B cell (primary cell): ENCODE measurements at regions not wholly inside any gene's neighbourhood (a gene's known extent, or its start where the extent isn't known, plus 50 kb on each side); places are given as distances from the start of the nearest gene placed in this dataset.
A peak's percentile ranks its signal among the peaks of the same experiment; 100 is the strongest.

Experiments
- ATAC-seq: fragments of 200-7000 bp; cut with Tn5 transposase; one replicate; pipeline ENCODE4 v1.10.0; 2021; ENCODE audit warnings: low read depth, mild to moderate bottlenecking, moderate number of reproducible peaks, moderate library complexity
- CTCF ChIA-PET: fragments of 350-600 bp; sonication (Branson Sonifier 250); formaldehyde crosslinking; loops from one replicate; lab custom pipeline; 2021; ENCODE audit warnings: antibody characterized with exemption, inconsistent platforms; lab: Charles Lee
- POLR2A ChIA-PET: fragments of 350-600 bp; sonication (Branson Sonifier 250); formaldehyde crosslinking; loops from one replicate; lab custom pipeline; 2021; ENCODE audit warnings: antibody characterized with exemption; lab: Charles Lee
- DNase-seq: peaks from one replicate; pipeline ENCODE4 v3.0.0; 2013
- H2AFZ ChIP-seq: 2 replicates; pipeline ENCODE4 v1.6.1; 2012; ENCODE audit warnings: mild to moderate bottlenecking, low read depth, low read length; ENCODE audit not compliant: insufficient read depth, poor library complexity, severe bottlenecking
- H3K27ac ChIP-seq, 2 donors: 1 replicate in 1 of 2; 2 replicates in 1 of 2; pipeline ENCODE4 v1.5.1; 2012 to 2013; ENCODE audit warnings: low read length in 2 of 2, mild to moderate bottlenecking in 2 of 2, moderate library complexity in 1 of 2
- H3K27me3 ChIP-seq, 4 experiments: fragments of 200-600 bp in 1 of 4; sonication (generic) in 1 of 4; replicated peaks in 1 of 4; 1 replicate in 2 of 4; 2 replicates in 2 of 4; pipeline versions ENCODE4 v1.6.1 to v1.7.0; 2013 to 2016; ENCODE audit warnings: low read length in 3 of 4, mild to moderate bottlenecking in 2 of 4, mixed read lengths in 1 of 4, moderate library complexity in 1 of 4; ENCODE audit not compliant: insufficient read depth in 4 of 4, control insufficient read depth in 3 of 4; ENCODE audit errors: control extremely low read depth in 1 of 4
- H3K36me3 ChIP-seq, 2 experiments: replicated peaks in 1 of 2; 1 replicate in 1 of 2; 2 replicates in 1 of 2; pipeline versions ENCODE4 v1.6.1 to v1.7.1; 2013; ENCODE audit warnings: low read length in 1 of 2; ENCODE audit not compliant: insufficient read depth in 2 of 2, control insufficient read depth in 1 of 2; ENCODE audit errors: control extremely low read depth in 1 of 2, extremely low read depth in 1 of 2
- H3K4me1 ChIP-seq, 2 donors: fragments of 200-600 bp in 1 of 2; sonication (generic) in 1 of 2; 1 replicate in 1 of 2; 2 replicates in 1 of 2; pipeline versions ENCODE4 v1.5.1 to v1.6.1; 2013 to 2017; ENCODE audit warnings: low read length in 2 of 2; ENCODE audit not compliant: control insufficient read depth in 2 of 2, insufficient read depth in 2 of 2
- H3K4me2 ChIP-seq: replicated peaks from 2 replicates; pipeline ENCODE3; 2012; ENCODE audit warnings: mild to moderate bottlenecking, low read depth, low read length; ENCODE audit not compliant: poor library complexity, severe bottlenecking
- H3K4me3 ChIP-seq, 5 experiments: fragments of 200-600 bp in 1 of 5; sonication (generic) in 1 of 5; 1 replicate in 3 of 5; 2 replicates in 2 of 5; pipeline versions ENCODE4 v1.5.1 to v1.7.0; 2011 to 2016; ENCODE audit warnings: low read length in 4 of 5, mild to moderate bottlenecking in 4 of 5, low read depth in 2 of 5, control low read depth in 1 of 5, moderate library complexity in 1 of 5; ENCODE audit not compliant: insufficient read depth in 1 of 5; ENCODE audit errors: control extremely low read depth in 1 of 5, extremely low read depth in 1 of 5
- H3K79me2 ChIP-seq: fragments of 200-600 bp; sonication (generic); one replicate; pipeline ENCODE4 v1.6.0; 2016; ENCODE audit warnings: low read length; ENCODE audit not compliant: control insufficient read depth, insufficient read depth
- H3K9ac ChIP-seq: fragments of 200-600 bp; sonication (generic); 2 replicates; pipeline ENCODE4 v1.6.1; 2017; ENCODE audit warnings: mild to moderate bottlenecking, low read length, moderate library complexity
- H3K9me3 ChIP-seq, 3 donors: one replicate each; pipeline versions ENCODE4 v1.6.1 to v1.7.1; 2013; ENCODE audit warnings: low read length in 2 of 3; ENCODE audit not compliant: control insufficient read depth in 2 of 3, insufficient read depth in 1 of 3; ENCODE audit errors: control extremely low read depth in 1 of 3
- H4K20me1 ChIP-seq: 2 replicates; pipeline ENCODE4 v1.6.0; 2012; ENCODE audit warnings: mild to moderate bottlenecking, low read length; ENCODE audit not compliant: insufficient read depth, control insufficient read depth, poor library complexity, severe bottlenecking
- H3K27ac Mint-ChIP-seq: one replicate; pipeline ENCODE4 v1.8.0; 2021; ENCODE audit warnings: mixed read lengths
- H3K27me3 Mint-ChIP-seq: one replicate; pipeline ENCODE4 v1.8.0; 2021; ENCODE audit warnings: mixed read lengths
- H3K4me1 Mint-ChIP-seq: one replicate; pipeline ENCODE4 v1.8.0; 2021; ENCODE audit warnings: mixed read lengths
- H3K4me3 Mint-ChIP-seq: one replicate; pipeline ENCODE4 v1.8.0; 2021; ENCODE audit warnings: mixed read lengths
- H3K9me3 Mint-ChIP-seq: one replicate; pipeline ENCODE4 v1.8.0; 2022; ENCODE audit warnings: mixed read lengths; ENCODE audit not compliant: insufficient read depth
- CTCF ChIP-seq: fragments of 200-600 bp; IDR thresholded peaks from one replicate; pipeline ENCODE4 v1.8.0; 2022; ENCODE audit warnings: antibody characterized with exemption, mild to moderate bottlenecking
- EZH2 ChIP-seq: IDR thresholded peaks from 2 replicates; pipeline ENCODE4 v1.6.1; 2012; ENCODE audit warnings: borderline replicate concordance, low read depth, mild to moderate bottlenecking, moderate library complexity, low read length; ENCODE audit not compliant: insufficient read depth, poor library complexity, severe bottlenecking
- WGBS: methylation state at CpG from one replicate; pipeline ENCODE4 v1.1.5; 2013; ENCODE audit warnings: missing lambda C conversion rate; ENCODE audit not compliant: insufficient coverage; 5-methylcytosine and 5-hydroxymethylcytosine counted together
- intact Hi-C: fragments of 100-400 bp; cut with micrococcal nuclease; formaldehyde crosslinking; loops from one replicate; pipeline ENCODE4 v1.10.0; 2022

DNA sequence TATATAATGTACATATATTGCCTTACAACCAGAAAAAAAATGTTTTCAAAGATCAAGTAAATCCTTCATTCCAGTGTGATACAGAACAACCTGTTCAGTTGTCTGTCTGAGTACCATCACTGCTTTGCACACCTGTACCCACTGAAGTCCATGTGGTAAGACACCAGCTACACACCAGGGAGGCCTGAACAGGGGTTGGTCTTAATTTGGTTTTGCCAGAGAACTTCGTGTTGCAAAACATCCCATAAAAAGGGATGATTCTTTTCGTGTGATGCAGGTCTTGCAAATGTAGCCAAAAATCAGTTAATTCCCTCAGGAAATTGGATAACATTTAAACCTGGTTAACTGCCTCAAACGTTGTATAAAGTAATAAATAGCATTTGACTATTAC is 73.7 kb upstream of the SLC1A4 start:
- ChIA-PET CTCF (interaction anchor here (0.6 to 13.1 kb wide), 26 partner anchors 9 to 658 kb away, joined by 3 to 360 read pairs (median 4); partner anchors contain the start of genes CEP68, RAB1A and SLC1A4), POLR2A (interaction anchor here (0.9 to 2.3 kb wide), 7 partner anchors 17 to 391 kb away, joined by 3 to 7 read pairs (median 6); no protein-coding TSS in a partner anchor)
- peak overlapping the region; percentile 62 for H3K4me3 Mint-ChIP-seq
- WGBS, result 15% methylated on average over 2 of the region's 3 CpGs
- intact Hi-C loops, result loop anchor here (1.0 to 5.0 kb wide), 3 partner anchors 252 to 390 kb away; no protein-coding TSS in a partner anchor
- ATAC-seq, result peak; percentile 9
- Histone ChIP-seq H3K27me3 (no peaks in the 10 kb centered on the region), H3K9me3 (no peaks in the 10 kb centered on the region), H3K79me2 (peaks cover 26% of the 10 kb centered on the region), H3K4me1 (peaks cover 57 to 68% of the 10 kb centered on the region in 2 donors), H2AFZ (no peak overlapping the region), H4K20me1 (peaks cover 6% of the 10 kb centered on the region), H3K36me3 (peaks cover 0 to 3% of the 10 kb centered on the region in 2 experiments), H3K27ac (peak overlapping the region in 1 of 2 donors; percentile 58), H3K4me2 (peak overlapping the region; percentile 42), H3K9ac (no peak overlapping the region), H3K4me3 (no peak overlapping the region)
- no peaks in the 10 kb centered on the region for H3K27me3 Mint-ChIP-seq
- H3K9me3 Mint-ChIP-seq, result no peaks in the 10 kb centered on the region
- peak overlapping the region; percentile 66 for H3K27ac Mint-ChIP-seq
- DNase-seq, result no peak
- TF ChIP-seq EZH2 (no peak), CTCF (no peak)
- peaks cover 59% of the 10 kb centered on the region for H3K4me1 Mint-ChIP-seq

GRCh38 chr2:64918220-64918886 is 70.8 kb upstream of the SLC1A4 start:
- peaks cover 68% of the 10 kb centered on the region for H3K4me1 Mint-ChIP-seq
- Histone ChIP-seq H3K27me3 (no peaks in the 10 kb centered on the region), H3K79me2 (peaks cover 51% of the 10 kb centered on the region), H2AFZ (peak overlapping the region; percentile 76), H3K4me3 (peak overlapping the region in 4 of 5 experiments; percentile 42 to 78 (median 56)), H4K20me1 (peaks cover 6% of the 10 kb centered on the region), H3K36me3 (peaks cover 0 to 12% of the 10 kb centered on the region in 2 experiments), H3K27ac (peak overlapping the region in 1 of 2 donors; percentile 77), H3K4me1 (peaks cover 57 to 72% of the 10 kb centered on the region in 2 donors), H3K9ac (peak overlapping the region; percentile 68), H3K9me3 (peaks cover 0 to 5% (median 0%) of the 10 kb centered on the region in 3 donors), H3K4me2 (peak overlapping the region; percentile 87)
- ATAC-seq (no peak), DNase-seq (no peak)
- H3K27ac Mint-ChIP-seq, result peak overlapping the region; percentile 90
- ChIA-PET POLR2A (interaction anchor here (0.5 to 1.9 kb wide), 10 partner anchors 14 to 251 kb away, joined by 3 to 12 read pairs (median 6); partner anchors contain the start of gene CEP68), CTCF (interaction anchor here (0.5 to 13.1 kb wide), 47 partner anchors 8 to 624 kb away, joined by 3 to 360 read pairs (median 5); partner anchors contain the start of genes CEP68, RAB1A and SLC1A4)
- peak overlapping the region; percentile 93 for H3K4me3 Mint-ChIP-seq
- WGBS, result 90% methylated on average over 3 of the region's 8 CpGs
- H3K27me3 Mint-ChIP-seq, result no peaks in the 10 kb centered on the region
- intact Hi-C loops, result loop anchor here (5.0 kb wide), 2 partner anchors 249 to 271 kb away; no protein-coding TSS in a partner anchor
- no peak for TF ChIP-seq EZH2
- no peak for TF ChIP-seq CTCF
- H3K9me3 Mint-ChIP-seq, result no peaks in the 10 kb centered on the region
